Left ventricle myocardium inferior (tissue), 1 donor: ENCODE measurements at regions not wholly inside any gene's neighbourhood (a gene's known extent, or its start where the extent isn't known, plus 50 kb on each side); places are given as distances from the start of the nearest gene placed in this dataset.

Source experiments
- DNase-seq: peaks from one replicate; pipeline ENCODE4 v3.0.0-alpha.2; 2020
- H3K27ac ChIP-seq: fragments of 200-600 bp; replicated peaks from 2 replicates; pipeline ENCODE4 v1.8.0; 2021
- H3K27me3 ChIP-seq: fragments of 200-600 bp; 2 replicates; pipeline ENCODE4 v1.8.0; 2021; ENCODE audit warnings: low read depth
- H3K36me3 ChIP-seq: fragments of 200-600 bp; 2 replicates; pipeline ENCODE4 v1.8.0; 2021
- H3K4me1 ChIP-seq: fragments of 200-600 bp; 2 replicates; pipeline ENCODE4 v1.8.0; 2021
- H3K4me3 ChIP-seq: fragments of 200-600 bp; 2 replicates; pipeline ENCODE4 v1.8.0; 2021; ENCODE audit warnings: mild to moderate bottlenecking, moderate library complexity
- H3K9me3 ChIP-seq: fragments of 200-600 bp; replicated peaks from 2 replicates; pipeline ENCODE4 v1.8.0; 2021
- intact Hi-C: fragments of 100-400 bp; cut with micrococcal nuclease; formaldehyde crosslinking; loops from one replicate; pipeline ENCODE4 v1.11.0; 2022
- TF ChIP-seq, protein P1 (sequence below): fragments of 200-600 bp; IDR thresholded peaks from 2 replicates; pipeline ENCODE4 v1.8.0; 2021; ENCODE audit warnings: antibody characterized with exemption, mild to moderate bottlenecking, borderline replicate concordance
- donor health status: DM: no; HTN: yes; CAD: no; lungs with severe emphysema.

DNA sequence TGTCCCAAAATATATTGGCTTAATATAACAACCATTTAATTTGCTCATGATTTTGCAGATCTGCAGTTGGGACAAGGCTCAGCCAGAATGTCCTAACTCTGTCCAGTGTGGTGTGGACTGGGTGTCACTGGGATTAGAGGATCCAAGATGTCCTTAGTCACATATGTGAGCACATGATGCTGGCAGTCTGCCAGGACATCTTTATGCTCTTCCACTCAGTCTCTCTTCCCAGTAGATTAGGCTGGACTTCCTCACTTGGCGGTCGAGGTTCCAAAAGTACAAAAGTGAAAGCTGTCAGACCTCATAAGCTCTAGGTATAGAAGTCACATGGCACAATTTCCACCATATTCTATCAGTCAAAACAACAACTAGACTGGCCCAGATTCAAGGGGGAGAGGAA is 167.9 kb upstream of the NTF3 start:
- TF ChIP-seq, protein P1, sequence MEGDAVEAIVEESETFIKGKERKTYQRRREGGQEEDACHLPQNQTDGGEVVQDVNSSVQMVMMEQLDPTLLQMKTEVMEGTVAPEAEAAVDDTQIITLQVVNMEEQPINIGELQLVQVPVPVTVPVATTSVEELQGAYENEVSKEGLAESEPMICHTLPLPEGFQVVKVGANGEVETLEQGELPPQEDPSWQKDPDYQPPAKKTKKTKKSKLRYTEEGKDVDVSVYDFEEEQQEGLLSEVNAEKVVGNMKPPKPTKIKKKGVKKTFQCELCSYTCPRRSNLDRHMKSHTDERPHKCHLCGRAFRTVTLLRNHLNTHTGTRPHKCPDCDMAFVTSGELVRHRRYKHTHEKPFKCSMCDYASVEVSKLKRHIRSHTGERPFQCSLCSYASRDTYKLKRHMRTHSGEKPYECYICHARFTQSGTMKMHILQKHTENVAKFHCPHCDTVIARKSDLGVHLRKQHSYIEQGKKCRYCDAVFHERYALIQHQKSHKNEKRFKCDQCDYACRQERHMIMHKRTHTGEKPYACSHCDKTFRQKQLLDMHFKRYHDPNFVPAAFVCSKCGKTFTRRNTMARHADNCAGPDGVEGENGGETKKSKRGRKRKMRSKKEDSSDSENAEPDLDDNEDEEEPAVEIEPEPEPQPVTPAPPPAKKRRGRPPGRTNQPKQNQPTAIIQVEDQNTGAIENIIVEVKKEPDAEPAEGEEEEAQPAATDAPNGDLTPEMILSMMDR = no peak
- Histone ChIP-seq H3K4me3 (no peak overlapping the region), H3K27me3 (peaks cover 32% of the 10 kb centered on the region), H3K27ac (no peak overlapping the region), H3K4me1 (no peaks in the 10 kb centered on the region), H3K9me3 (no peaks in the 10 kb centered on the region), H3K36me3 (no peaks in the 10 kb centered on the region)
- no peak for DNase-seq
- intact Hi-C loops = no loop called here

DNA sequence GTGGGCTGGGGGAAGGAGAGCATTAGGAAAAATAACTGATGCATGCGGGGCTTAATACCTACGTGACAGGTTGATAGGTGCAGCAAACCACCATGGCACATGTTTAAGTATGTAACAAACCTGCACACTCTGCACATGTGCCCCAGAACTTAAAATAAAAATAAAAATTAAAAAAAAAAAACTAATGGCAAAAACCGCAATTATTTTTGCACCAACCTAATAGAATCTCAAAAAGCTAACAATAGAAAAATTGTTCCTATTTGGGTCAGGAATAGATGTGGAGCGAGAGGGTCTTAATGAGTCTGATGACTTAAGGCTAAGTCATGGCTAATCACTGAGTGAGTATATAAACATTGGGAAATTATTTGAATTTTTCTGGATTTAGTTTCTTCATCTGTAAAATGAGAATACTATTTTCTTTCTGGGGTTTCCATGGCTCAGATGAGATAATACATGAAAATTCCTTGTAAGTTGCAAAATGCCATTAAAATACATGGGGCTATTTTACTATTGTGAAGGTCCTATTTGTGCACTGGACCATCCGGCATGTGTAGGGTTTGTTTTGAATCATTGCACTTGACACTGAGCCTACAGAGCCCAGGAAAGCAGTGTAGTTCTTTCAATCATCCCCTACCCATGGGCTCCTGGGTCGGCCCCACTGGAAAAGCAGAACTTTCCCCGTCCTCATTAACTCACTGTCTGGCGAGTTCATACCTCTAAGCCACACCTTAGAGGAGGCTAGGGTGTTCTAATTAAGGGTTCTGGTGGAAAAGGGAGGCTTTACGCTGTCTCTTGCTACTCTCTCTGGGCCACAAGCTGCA is 164.1 kb upstream of the NTF3 start:
- no peaks in the 10 kb centered on the region for H3K36me3 ChIP-seq
- no peak overlapping the region for H3K27ac ChIP-seq
- intact Hi-C loops = no loop called here
- no peaks in the 10 kb centered on the region for H3K9me3 ChIP-seq
- no peak overlapping the region for H3K4me3 ChIP-seq
- peaks cover 15% of the 10 kb centered on the region for H3K27me3 ChIP-seq
- DNase-seq = no peak
- no peaks in the 10 kb centered on the region for H3K4me1 ChIP-seq
- TF ChIP-seq, protein P1 = no peak

DNA sequence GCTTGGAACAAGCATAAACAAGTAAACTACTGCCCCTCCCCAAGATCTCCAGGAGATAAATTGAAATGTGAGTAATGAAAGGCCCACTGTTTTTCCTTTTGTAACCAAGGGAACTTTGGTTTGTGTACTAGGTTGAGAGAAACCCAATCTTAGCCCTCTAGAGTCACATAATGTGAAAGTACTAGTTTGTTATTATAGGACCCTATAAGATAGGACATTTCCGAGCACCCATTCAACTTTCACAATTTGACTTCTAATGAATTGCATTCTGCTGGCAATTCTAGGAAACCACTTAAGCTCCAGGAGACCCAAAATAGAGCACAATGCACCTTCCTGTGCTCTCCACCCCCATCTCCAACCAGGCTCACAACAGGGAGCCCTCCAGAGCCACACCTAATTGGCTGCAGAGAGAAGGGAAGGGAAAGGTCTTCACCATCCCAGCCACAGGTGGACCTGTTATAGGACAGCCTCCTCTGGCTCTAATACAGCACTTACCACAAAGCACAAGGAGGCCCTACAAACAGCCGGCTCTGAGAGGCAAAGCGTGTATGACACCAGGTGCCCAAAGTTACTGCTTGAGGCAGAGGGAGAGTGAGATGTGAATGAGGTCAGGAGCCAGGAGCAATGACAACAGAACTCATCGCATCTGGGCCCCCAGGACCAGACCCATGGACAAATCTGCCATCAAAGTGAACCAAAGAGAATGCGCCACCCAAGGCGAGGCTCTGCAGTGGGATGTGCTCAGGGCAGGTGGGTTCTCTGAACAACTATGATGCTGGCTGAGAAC is 163.3 kb upstream of the NTF3 start:
- Histone ChIP-seq H3K27ac (no peak overlapping the region), H3K4me1 (no peaks in the 10 kb centered on the region), H3K36me3 (no peaks in the 10 kb centered on the region), H3K27me3 (peaks cover 15% of the 10 kb centered on the region), H3K9me3 (no peaks in the 10 kb centered on the region), H3K4me3 (no peak overlapping the region)
- intact Hi-C loops = no loop called here
- DNase-seq = no peak
- TF ChIP-seq, protein P1 = no peak

DNA sequence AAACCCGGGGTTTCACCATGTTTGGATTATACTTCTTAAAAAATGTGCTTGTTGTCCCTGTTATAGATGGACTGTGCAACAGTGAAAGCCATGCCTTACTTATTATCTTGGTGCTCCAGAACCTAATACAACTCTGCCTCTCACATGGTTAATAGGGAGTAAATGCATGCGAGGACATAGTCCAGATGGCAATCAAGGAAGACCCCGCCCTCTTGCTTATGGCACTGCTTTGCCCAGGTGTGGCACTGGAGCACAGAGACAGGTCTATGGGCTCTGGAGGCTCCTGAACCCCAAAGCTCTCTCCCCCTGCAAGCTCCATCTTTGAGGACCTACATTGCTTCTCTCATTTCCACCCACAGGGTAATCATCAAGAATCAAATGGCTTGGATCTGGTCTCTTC is 162.1 kb upstream of the NTF3 start:
- Histone ChIP-seq H3K36me3 (no peaks in the 10 kb centered on the region), H3K4me3 (no peak overlapping the region), H3K27me3 (peaks cover 15% of the 10 kb centered on the region), H3K27ac (no peak overlapping the region), H3K4me1 (no peaks in the 10 kb centered on the region), H3K9me3 (no peaks in the 10 kb centered on the region)
- DNase-seq = no peak
- TF ChIP-seq, protein P1 = no peak
- intact Hi-C loops = no loop called here

DNA sequence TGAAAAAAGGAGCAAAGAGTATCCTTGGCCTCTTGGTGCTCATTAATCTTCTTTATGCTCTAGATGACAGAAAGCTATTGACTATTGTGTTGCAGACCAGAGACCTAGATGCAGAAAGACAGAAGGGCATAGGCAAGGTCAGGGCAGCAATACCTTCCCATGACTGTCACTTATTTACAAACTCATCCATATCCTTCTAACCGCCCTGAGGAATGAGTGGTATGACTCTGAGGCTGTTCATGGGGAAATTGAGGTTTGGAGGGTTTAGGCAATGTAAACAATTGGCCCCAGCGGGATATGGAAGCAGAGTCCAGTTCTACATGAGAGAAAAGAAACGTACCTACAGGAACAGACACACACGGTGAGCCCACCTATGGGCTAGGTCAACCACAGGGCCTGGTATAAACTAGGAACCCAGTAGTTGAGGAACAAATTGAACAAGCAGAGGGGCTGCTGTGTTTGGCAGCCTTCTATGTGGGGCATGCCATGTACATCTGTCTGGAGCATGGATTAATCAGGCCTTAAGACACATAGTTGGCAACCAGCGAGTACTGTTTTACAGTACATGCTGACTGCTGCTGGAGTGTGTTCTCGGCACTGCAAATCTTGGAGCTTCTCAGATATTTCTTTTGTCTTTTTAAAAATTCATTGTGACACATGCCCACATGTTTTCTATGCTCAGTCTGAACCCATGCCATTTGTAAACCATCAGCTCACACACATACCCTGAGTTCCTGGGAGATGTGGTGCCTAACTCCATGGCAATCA is 159.7 kb upstream of the NTF3 start:
- Histone ChIP-seq H3K4me3 (no peak overlapping the region), H3K36me3 (no peaks in the 10 kb centered on the region), H3K27me3 (peaks cover 6% of the 10 kb centered on the region), H3K4me1 (no peaks in the 10 kb centered on the region), H3K27ac (no peak overlapping the region), H3K9me3 (no peaks in the 10 kb centered on the region)
- DNase-seq = no peak
- TF ChIP-seq, protein P1 = no peak
- intact Hi-C loops = no loop called here
